G401.6 (cell line): ENCODE measurements at regions not wholly inside any gene's neighbourhood (a gene's known extent, or its start where the extent isn't known, plus 50 kb on each side); places are given as distances from the start of the nearest gene placed in this dataset.
"Not testable (repeated sequence)": the region's sequence is repeated elsewhere in the genome, so short reads cannot be mapped to it uniquely, and the experiment has no call there.

Experiments used
- FAIRE-seq: peaks from 2 replicates; lab custom pipeline; 2012; peaks lifted over from hg19 to GRCh38; lab: Jason Lieb, UNC

DNA sequence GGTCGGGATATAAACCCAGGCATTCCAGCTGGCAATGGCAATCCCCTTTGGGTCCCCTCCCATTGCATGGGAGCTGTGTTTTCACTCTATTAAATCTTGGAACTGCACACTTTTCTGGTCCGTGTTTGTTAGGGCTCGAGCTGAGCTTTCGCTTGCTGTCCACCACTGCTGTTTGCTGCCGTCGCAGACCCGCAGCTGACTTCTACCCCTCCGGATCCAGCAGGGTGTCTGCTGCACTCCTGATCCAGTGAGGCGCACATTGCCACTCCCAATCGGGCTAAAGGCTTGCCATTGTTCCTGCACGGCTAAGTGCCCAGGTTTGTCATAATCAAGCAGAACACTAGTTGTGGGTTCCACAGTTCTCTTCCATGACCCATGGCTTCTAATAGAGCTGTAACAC is 1322.1 kb downstream of the ADGRL3 start:
- FAIRE-seq: no peak

DNA sequence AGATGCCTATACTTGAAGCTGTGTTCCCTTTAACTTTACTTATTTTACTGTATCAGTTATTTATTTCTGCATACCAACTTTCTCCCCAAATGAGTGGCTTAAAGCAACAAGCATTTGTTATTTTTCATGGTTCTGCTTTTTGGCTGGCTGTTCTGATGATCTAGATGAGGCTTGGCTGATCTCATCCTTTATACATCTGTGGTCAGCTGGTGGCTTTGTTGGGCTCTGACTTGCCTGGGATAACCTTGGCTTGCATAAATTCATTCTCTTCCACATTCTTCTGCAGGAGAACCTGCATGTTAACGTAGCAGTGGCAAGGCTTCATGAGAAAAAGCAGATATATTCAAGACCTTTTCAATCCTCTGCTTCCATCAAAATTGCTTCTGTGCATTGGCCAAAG is 1317.6 kb downstream of the ADGRL3 start:
- no peak for FAIRE-seq

DNA sequence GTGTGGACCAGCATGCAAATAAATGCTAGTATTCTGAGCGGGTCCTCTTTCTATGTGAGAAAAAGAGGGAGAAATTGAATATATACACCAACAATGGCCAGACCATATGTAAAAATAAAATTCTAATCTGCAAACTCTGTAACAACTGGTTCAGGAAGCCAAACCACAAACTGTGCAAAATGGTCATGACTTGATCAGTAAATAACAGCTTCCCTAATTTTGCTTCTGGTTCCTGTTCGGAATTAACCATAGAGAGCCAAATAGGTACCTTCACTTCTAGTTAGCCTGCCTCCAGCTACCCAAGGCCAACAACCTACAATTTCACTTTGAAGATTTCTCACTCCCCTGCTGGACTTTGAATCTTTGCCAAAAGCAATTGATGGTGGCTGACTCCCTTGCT is 1313.2 kb downstream of the ADGRL3 start:
- no peak for FAIRE-seq

DNA sequence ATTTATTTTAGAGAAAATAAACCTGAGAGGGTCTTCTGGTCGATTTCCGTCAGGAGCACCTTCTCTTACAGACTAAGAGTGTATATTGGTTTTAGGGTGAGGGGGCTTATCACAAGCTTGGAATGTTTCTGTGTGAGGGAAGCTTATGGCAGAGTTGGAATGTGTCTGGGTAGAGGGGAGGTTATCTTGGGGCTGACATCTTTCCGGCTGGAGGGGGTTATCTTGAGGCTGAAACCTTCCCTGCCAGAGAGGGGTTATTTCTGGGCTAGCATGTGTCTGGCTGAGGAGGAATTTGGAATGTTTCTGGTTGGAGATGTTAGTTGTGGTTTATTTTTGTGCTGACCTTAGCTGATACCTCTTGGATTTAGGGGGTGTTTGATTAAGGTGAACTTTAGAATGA is 1312.1 kb downstream of the ADGRL3 start:
- FAIRE-seq: no peak

DNA sequence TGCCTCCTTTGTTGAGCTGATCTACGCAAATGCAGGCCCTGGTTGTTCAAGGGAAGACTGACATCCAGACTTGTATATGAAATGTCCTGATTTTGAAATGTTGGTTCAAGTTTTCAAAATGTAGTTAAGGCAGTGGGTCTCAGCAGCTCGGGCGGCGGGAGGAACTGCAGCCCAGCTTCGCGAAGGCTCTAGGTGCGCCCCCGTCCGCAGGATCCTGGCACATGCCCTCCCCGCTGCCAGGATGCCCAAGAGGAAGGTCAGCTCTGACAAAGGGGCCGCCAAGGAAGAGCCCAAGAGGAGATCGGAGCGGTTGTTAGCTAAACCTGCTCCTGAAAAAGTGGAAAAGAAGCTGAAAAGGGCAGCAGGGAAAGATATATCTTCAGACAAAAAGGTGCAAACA is 1310.1 kb downstream of the ADGRL3 start:
- no peak for FAIRE-seq

DNA sequence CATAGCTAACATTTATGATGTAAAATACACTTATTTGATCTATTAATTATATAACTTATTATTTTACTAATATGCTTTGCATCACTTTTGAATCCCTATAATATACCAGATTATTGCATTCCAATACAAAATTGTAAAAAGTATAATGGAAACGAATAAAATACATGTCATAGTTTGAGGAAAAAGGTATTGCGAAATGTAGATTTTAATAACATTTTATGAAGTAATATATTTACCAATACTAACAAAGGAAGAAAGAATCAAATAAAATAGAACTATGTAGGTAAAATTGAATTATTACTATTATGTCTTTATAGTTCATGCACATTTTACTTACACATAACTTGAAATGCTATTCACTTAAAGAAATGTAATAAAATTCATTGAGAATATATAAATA is 1300.2 kb downstream of the ADGRL3 start:
- FAIRE-seq: no peak

DNA sequence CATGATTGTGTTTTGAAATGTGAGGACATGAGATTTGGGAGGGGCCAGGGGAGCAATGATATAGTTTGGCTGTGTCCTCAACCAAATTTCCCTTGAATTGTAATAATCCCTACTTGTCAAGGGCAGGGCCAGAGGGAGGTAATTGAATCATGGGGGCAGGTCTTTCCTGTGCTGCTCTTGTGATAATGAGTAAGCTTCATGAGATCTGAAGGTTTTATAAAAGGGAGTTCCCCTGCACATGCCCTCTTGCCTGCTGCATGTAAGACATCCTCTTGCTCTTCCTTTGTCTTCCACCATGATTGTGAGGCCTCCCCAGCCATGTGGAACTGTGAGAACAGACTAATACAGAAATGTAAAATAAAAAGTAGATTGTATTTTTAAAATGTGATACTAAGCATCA is 1294.9 kb downstream of the ADGRL3 start:
- FAIRE-seq: no peak

DNA sequence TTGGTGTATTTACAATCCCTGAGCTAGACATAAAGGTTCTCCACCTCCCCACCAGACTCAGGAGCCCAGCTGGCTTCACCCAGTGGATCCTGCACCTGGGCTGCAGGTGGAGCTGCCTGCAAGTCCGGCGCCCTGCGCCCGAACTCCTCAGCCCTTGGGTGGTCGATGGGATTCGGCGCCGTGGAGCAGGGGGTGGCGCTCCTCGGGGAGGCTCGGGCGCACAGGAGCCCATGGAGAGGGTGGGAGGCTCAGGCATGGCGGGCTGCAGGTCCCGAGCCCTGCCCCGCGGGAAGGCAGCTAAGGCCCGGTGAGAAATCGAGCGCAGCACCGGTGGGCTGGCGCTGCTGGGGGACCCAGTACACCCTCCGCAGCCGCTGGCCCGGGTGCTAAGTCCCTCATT is 1291.6 kb downstream of the ADGRL3 start:
- FAIRE-seq: not testable (repeated sequence)

DNA sequence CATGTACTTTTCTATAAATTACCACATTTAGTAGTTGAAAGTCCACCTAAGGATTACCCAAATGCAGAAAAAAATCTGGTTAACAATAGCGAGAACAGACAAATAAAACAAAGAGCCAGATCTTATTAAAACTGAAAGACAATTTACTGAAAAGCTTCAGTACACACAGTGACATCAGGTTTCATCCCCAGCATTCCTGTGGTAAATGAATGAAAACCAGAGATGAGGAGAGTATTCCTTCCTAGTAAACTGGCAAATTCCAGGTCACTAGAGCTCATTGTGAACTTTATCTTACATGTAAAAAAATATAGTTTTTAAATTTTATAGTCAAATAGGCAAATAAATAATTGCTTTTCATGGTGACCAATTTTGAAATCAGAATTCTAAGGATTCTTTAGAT is 1290.5 kb downstream of the ADGRL3 start:
- FAIRE-seq: no peak

DNA sequence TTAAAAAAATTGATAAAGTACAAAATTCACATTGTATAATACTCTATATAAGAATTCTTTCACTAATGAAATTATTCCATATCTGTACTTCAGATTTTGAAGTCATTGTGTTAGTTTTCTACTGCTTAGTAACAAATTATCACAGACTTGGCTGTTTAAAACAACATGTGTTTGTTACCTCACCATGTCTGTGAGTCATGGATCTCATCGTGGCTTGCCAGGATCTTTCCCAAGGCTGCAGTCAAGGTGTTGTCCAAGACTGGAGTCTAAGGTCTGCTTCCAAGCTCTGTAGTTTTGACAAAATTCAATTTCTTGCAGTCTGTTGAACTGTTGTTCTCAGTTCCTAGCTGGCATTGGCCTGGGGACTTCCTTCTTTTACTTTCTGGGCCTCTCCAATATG is 1286.9 kb downstream of the ADGRL3 start:
- FAIRE-seq: no peak

DNA sequence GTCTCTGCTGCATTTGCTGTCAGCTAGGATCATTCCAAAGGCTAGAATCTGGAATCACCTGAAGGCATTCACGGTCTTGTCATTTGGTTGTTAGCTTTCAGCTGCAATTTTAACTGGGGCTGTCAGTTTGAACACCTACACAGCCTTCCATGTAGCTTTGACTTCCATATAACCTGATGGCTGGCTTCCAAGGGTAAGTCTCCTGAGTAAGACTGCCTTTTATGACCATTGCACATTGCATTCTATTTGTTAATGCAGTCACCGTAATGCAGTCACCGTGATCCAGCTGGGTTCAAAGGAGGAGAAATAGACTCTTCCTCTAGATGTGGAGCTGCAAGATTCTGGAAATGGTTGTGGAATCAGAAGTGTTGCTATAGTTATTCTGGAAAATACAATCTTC is 1284.2 kb downstream of the ADGRL3 start:
- FAIRE-seq: no peak

DNA sequence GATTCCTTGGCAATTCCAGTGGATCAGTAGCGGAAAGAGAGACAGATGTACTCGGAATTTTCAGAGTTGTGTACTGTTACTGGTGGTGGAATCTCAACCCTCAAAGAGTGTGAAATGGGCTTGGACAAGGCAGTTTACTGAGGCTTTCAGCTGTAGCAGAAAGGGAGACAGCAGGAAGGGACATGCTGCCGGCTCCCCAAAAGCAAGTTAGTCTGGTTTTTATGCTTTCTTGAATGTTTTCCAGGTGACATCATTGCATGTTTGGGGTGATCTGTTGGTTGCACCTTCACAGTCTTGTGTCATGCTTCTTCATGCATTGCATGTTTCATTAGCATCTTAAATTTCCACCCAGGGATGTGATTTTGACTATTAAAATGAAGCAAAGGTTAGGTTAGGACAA is 1282.2 kb downstream of the ADGRL3 start:
- FAIRE-seq: no peak

DNA sequence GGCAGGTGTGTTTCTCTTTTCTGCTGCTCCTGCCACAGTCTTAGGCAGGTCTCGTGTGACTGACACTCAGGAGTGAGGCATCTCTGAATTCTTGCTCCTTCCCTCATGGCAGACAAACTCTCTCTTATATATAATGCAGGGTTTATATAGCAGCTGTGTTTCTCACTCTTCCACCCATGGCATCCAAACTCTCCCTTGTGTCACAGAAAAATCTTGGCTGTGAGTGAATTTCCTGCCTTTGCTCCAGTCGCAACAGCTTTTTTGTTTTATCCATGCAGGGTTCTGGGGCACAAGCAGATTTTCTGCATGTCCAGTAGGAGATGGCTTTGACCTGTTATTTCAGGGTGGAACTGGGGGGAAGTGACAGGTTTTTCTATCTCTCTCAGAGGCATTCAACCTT is 1275.5 kb downstream of the ADGRL3 start:
- FAIRE-seq: no peak

DNA sequence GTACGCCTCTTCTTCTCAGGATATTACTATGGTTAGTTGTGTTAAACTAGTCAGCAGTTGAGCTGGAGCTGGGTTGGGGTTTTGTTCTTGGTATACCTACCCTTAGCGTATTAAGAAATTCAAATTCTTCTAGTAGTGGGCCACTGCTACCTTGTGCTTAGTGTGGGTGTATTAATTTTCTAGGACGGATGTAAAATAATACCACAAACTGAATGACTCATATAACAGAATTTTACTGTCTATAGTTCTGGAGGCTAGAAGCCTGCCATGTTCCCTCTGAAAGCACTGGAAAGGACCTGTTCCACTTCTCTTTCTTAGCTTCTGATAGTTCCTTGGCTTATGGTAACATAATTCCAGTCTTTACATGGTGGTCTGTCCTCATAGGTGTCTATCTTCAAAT is 1274.7 kb downstream of the ADGRL3 start:
- FAIRE-seq: no peak

DNA sequence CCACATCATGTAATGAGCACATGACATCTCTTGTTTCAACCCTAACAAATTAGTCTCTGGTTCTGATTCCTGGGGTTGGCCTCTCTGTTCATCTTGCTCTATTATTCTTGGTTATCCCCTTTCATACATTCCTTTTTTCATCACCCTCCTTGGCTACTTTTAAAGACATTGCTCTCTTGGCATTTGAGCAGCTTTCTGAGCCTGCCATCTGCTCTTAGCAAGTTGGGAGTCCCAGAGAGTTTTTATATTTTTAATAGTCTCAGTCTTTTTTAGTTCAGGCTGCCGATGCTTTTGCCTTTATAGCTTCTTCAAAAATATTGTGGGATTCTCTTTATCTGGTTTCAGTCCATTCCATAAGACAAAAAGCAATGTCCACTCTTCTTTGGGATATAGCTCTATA is 1270.9 kb downstream of the ADGRL3 start:
- no peak for FAIRE-seq

DNA sequence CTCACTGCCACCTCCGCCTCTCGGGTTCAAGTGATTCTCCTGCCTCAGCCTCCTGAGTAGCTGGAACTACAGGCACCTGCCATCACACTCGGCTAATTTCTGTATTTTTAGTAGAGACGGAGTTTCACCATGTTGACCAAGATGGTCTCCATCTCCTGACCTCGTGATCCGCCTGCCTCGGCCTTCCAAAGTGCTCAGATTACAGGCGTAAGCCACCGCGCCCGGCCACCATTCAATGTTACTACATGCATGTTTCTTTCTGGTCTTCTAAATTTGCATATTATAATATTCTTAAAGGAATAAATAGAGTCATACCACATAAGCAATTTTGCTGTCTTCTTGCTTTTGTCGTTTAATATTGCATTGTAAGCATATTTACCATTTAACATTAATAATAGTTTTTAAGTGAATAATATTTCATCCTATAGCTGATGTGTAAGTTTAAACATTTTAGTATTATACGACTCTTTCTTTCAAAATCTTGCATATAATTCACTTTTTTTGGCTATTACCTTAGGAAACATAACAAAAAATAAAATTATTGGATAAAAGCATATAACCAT is 1270.4 kb downstream of the ADGRL3 start:
- no peak for FAIRE-seq

DNA sequence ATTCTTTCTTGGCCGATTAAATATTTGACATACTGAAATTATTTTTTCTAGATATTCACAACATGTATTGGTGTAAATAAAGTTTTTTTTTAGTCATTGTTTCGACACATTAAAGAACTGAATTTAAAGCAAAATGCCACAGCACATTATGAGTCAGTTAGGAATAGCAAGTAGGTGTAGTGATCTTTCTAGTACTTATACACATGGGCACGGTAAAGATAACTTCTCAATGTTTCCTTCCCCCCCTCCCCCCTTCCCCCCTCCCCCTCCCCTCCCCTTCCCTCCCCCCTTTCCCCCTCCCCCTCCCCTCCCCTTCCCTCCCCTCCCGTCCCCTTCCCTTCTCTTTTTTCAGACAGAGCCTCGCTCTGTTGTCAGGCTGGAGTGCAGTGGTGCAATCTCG is 1269.9 kb downstream of the ADGRL3 start:
- no peak for FAIRE-seq

DNA sequence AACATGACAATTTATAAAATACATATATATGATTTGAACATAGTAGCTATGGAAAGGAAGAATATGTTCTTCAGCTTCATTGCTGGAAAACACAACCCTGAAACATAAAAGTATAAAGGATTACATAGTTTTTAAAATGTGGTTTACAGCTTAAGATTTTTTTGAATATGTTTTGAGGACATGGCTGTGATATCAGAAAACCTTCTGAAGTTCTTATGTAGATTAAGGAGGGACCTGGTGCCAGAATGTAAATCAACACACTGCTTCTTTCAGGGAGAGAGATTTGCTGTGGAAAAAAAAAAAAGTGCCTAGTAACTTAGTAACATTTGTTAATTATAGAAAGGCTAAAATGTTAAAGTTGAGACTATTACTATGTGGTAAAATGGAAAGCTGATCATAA is 1261.8 kb downstream of the ADGRL3 start:
- FAIRE-seq: no peak

DNA sequence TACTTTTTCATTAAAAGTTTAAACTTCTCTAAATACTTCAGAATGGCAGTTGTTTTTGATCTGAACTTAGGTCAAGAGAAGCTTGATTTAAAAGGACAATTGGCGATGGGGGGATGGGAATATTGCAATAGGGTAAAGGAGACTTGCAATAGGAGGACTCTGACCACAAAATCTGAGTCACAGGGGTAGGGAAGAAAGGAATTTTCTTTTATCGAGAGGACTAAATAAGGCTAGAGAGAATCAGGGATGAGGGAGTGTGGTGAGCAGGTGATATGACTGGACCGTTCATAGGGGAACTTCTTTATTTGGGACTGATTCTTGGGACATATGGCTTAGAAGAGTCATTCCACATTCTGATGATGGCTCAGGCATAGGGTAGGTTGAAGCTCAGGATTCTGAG is 1260.2 kb downstream of the ADGRL3 start:
- no peak for FAIRE-seq

DNA sequence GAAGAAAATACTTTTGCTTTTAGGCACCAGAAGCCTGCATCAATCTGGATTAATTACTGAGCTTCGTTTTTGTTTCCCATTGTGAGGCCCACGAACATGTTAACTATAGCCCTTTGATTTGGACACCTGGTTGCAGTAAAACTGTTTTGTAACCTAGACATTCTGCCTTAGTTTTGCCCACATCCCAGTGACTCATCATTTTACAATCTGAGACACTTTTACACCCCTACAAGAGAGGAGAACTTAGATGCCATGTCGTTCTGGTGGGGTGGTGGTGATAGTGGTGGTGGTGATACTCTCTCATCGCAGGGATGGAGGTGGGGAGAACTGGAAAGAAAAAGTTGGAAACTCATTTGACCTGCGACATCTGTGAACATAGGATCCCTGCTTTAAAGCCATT is 1257.2 kb downstream of the ADGRL3 start:
- FAIRE-seq: no peak

DNA sequence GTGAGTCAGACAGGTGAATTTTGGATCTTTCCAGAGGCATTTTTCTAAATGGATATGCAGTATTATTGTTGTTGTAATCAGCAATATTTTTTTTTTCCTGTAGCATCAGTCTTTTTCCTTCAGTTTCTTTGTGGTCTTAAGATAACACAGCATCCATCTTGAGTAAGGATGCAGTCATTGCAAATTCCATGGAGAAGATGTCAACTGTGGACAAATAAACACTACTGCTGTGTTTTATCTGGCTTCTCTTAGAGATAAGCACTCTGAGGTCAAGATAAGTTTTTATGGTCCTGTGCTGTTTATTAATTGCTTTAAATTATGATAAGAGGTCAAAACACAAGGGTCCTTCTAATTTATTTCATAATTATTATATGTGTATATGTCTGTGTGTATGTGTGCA is 1255.7 kb downstream of the ADGRL3 start:
- no peak for FAIRE-seq

DNA sequence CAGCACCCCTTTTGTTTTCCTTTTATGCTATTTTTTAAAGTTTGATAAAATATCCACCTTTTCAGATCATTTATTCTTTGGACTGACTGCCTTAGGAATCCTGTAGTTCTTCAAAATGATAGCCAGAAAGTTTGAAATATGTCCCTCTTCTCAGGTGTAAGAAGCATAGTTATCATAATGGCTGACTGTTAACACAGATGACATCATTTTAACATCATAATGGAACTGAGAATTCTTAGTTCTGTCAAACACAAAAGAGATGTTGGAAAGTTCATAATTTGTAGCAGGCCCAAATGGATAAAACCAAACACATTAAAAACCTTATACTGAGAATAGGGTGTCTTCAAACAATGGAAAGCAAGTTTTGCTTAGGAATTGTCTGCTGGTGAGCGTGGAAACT is 1254.4 kb downstream of the ADGRL3 start:
- no peak for FAIRE-seq

DNA sequence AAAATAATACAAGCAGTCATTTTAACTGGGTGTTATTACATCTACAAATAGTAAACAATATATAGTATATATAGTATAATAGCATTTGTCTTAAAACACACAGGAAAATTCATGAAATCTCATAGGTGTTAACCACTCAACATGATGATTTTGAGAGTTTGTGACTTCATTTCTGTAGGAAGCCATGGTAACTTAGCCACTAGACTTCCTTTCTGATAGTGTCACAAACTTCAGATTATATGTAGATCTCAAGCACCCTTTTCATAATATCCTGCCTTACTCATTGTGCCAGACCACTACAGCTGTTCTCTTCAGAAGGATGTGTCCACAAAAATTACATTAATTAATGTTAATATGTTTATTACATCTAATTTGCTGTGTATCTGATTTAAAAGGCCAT is 1250.6 kb downstream of the ADGRL3 start:
- no peak for FAIRE-seq

DNA sequence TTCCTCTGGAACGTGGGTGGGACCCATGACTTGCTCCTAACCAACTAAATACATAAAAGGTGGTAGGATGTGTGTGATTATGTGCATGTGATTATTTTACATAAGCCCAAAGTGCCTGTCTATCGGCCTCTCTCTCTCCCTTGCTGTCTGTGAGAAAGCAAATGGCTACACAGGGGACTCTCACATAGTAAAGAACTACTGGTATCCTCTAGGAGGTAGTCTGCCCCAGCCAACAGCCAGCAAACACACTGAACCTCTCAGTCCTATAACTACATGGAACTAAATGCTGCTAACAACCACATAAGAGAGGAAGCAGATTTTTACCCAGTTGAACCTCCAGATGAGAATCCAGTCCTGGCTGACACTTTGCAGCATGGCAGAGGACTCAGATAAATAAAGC is 1249.4 kb downstream of the ADGRL3 start:
- no peak for FAIRE-seq

DNA sequence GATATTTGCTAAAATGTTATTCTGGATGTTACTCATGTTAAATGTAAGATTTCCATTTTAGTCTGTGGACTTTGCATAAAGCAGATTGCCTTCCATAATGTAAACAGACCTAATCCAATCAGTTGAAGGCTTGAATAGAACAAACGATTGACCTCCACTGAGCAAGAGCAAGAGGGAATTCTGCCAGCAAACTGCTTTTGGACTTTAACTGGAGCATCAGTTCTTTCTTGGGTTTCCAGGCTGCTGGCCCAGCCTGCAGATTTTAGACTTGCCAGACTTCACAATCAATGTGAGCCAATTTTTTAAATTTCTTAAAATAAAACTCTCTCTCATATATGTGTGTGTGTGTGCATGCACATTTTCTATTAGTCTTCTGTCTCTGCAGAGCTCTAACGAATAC is 1248.8 kb downstream of the ADGRL3 start:
- FAIRE-seq: no peak
